ENCODE measurements at regions not wholly inside any gene's neighbourhood (a gene's known extent, or its start where the extent isn't known, plus 50 kb on each side); places are given as distances from the start of the nearest gene placed in this dataset.

GRCh38 chr1:21344750-21345443 is 54.6 kb upstream of the ECE1 start:
- TF ChIP-seq CTCF (IDR thresholded peaks at IDR 0.05; ENCODE audit: poor library complexity) (no peak), EZH2 (IDR thresholded peaks at IDR 0.05; ENCODE audit: borderline replicate concordance) (no peak), EZH2phosphoT487 (IDR thresholded peaks at IDR 0.05; ENCODE audit: low read depth, severe bottlenecking, unreplicated experiment) (no peak)
- Histone ChIP-seq H2AFZ (no peak overlapping the region), H3K4me3 (peak overlapping the region; percentile 75), H3K9me3 (ENCODE audit: low read depth) (no peaks in the 10 kb centered on the region), H3K4me2 (peak overlapping the region; percentile 89), H3K9me2 (replicated peaks; ENCODE audit: insufficient read depth) (no peaks in the 10 kb centered on the region), H3K79me2 (peaks cover 60% of the 10 kb centered on the region), H3K27ac (peak overlapping the region; percentile 87), H4K20me1 (ENCODE audit: insufficient read depth, poor library complexity, severe bottlenecking) (peaks cover 33% of the 10 kb centered on the region), H3K4me1 (ENCODE audit: insufficient read depth) (peaks cover 45% of the 10 kb centered on the region), H3K36me3 (replicated peaks; ENCODE audit: insufficient read depth, low read depth) (no peaks in the 10 kb centered on the region), H3K27me3 (no peaks in the 10 kb centered on the region)
- no peak for DNase-seq (ENCODE audit: low spot score)
- WGBS (ENCODE audit: low lambda C conversion rate, missing lambda C conversion rate): 2% methylated on average over 62 of the region's 74 CpGs

GRCh38 chr1:21344098-21344749 is 54.0 kb upstream of the ECE1 start:
- DNase-seq (ENCODE audit: low spot score): no peak
- peak overlapping the region; percentile 87 for H3K27ac ChIP-seq
- H3K36me3 ChIP-seq (replicated peaks; ENCODE audit: insufficient read depth, low read depth): no peaks in the 10 kb centered on the region
- no peak overlapping the region for H2AFZ ChIP-seq
- H3K4me1 ChIP-seq (ENCODE audit: insufficient read depth): peaks cover 51% of the 10 kb centered on the region
- no peaks in the 10 kb centered on the region for H3K27me3 ChIP-seq
- H4K20me1 ChIP-seq (ENCODE audit: insufficient read depth, poor library complexity, severe bottlenecking): peaks cover 35% of the 10 kb centered on the region
- H3K9me3 ChIP-seq (ENCODE audit: low read depth): no peaks in the 10 kb centered on the region
- H3K4me3 ChIP-seq: peak overlapping the region; percentile 75
- peak overlapping the region; percentile 89 for H3K4me2 ChIP-seq
- H3K9me2 ChIP-seq (replicated peaks; ENCODE audit: insufficient read depth): no peaks in the 10 kb centered on the region
- no peak for TF ChIP-seq EZH2 (IDR thresholded peaks at IDR 0.05; ENCODE audit: borderline replicate concordance)
- no peak for TF ChIP-seq EZH2phosphoT487 (IDR thresholded peaks at IDR 0.05; ENCODE audit: low read depth, severe bottlenecking, unreplicated experiment)
- no peak for TF ChIP-seq CTCF (IDR thresholded peaks at IDR 0.05; ENCODE audit: poor library complexity)
- 41% methylated on average over 14 of the region's 14 CpGs for WGBS (ENCODE audit: low lambda C conversion rate, missing lambda C conversion rate)
- H3K79me2 ChIP-seq: peaks cover 67% of the 10 kb centered on the region

DNA sequence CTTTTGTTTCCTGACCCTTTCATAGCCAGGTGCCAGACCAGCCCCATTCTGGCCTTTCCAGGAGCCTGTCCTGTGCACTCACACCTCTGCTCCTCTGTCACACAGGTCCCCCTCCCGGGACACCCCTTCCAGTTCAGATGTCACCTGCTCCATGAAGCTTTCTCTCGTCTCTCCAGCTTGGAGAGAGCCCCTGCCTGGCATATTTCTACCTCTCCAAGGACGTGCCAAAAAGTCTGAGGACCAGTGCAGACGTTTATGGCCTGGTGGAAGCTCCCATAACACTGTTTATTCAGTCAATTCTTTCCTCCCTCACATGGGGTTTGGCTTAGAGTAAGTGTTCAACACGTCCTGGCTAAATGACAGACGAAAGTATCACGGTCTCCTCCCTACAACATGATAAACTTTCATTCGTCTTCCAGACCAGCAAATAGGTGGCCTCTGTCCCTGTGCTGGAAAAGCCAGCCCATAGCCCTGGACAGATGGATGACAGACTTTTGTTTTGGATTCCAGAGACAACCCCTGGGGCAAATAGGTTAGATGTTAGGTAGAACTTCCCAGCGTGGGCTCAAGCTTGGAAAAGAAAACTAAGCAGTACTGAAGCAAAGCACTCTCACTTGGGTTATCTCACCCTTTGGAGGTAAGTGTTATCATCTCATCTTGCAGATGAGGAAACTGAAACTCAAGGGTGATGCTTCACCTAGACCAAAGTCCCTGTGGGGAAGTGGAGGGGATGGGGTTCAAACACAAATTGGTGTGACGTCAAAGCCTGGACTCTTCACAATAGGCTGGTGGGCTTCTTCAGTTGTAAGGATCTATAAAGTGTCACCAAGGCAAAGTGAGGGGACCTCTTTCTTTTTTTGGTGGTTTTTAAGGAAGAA is 52.9 kb upstream of the ECE1 start:
- H4K20me1 ChIP-seq (ENCODE audit: insufficient read depth, poor library complexity, severe bottlenecking): peaks cover 35% of the 10 kb centered on the region
- peaks cover 74% of the 10 kb centered on the region for H3K79me2 ChIP-seq
- DNase-seq (ENCODE audit: low spot score): no peak
- peak overlapping the region; percentile 75 for H3K4me3 ChIP-seq
- no peaks in the 10 kb centered on the region for H3K27me3 ChIP-seq
- H3K27ac ChIP-seq: peak overlapping the region; percentile 87
- no peaks in the 10 kb centered on the region for H3K9me3 ChIP-seq (ENCODE audit: low read depth)
- no peak for TF ChIP-seq EZH2 (IDR thresholded peaks at IDR 0.05; ENCODE audit: borderline replicate concordance)
- no peak for TF ChIP-seq CTCF (IDR thresholded peaks at IDR 0.05; ENCODE audit: poor library complexity)
- TF ChIP-seq EZH2phosphoT487 (IDR thresholded peaks at IDR 0.05; ENCODE audit: low read depth, severe bottlenecking, unreplicated experiment): no peak
- H2AFZ ChIP-seq: no peak overlapping the region
- H3K9me2 ChIP-seq (replicated peaks; ENCODE audit: insufficient read depth): no peaks in the 10 kb centered on the region
- WGBS (ENCODE audit: low lambda C conversion rate, missing lambda C conversion rate): 43% methylated on average over 10 of the region's 10 CpGs
- no peaks in the 10 kb centered on the region for H3K36me3 ChIP-seq (replicated peaks; ENCODE audit: insufficient read depth, low read depth)
- H3K4me1 ChIP-seq (ENCODE audit: insufficient read depth): peaks cover 62% of the 10 kb centered on the region
- peak overlapping the region; percentile 89 for H3K4me2 ChIP-seq
